ENCODE measurements at regions not wholly inside any gene's neighbourhood (a gene's known extent, or its start where the extent isn't known, plus 50 kb on each side); places are given as distances from the start of the nearest gene placed in this dataset.

DNA sequence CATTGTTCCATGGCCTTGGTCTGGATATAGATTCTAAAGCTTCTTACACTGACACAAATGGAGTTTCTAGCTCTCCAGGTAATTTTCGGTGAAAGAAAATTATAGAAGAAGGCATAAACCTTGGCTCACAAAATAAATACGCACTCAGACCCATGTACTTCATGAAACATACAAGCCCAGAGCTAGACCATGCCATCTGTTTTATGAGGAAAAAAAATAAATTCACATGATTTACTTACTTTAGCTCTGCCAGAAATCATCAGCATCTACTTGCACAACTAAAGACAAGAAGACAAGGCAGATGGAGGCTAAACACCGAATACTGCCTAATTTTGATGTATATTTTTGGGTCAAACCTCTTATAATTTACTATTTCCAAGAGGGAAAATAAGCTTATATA lies 197.4 kb upstream of the KLF14 start:
- FAIRE-seq (no peak), DNase-seq (ENCODE audit: insufficient read length, low spot score) (no peak)
- no peak for TF ChIP-seq SPI1 (IDR thresholded peaks at IDR 0.05; ENCODE audit: low read depth, low read length)
- no peak for TF ChIP-seq PAX5 (IDR thresholded peaks at IDR 0.05; ENCODE audit: insufficient read depth, low read length, severe bottlenecking)
- no peak for TF ChIP-seq TAF1 (IDR thresholded peaks at IDR 0.05; ENCODE audit: low read depth, low read length)
- 0 out of 2 replicates have a peak, but pooled peaks have one; percentile 12 for TF ChIP-seq POLR2AphosphoS5 (IDR thresholded peaks at IDR 0.05; ENCODE audit: low read depth, low read length)

DNA sequence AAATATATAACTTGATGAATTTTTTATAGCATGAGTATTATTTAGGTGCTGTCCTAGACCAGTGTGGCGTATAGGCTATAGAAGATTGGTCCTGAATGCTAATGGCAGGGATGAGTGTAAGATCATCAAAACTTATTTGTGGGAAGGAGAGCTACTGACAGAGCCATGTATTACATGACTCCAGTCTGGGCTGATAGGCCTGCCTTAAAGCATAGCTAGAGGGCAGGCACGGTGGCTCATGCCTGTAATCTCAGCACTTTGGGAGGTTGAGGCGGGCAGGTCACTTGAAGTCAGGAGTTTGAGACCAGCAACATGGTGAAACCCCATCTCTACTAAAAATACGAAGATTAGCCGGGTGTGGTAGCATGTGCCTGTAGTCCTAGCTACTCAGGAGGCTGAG lies 198.1 kb upstream of the KLF14 start:
- FAIRE-seq, result no peak
- TF ChIP-seq POU2F2 (IDR thresholded peaks at IDR 0.05; ENCODE audit: low read depth, low read length) (no peak), POLR2AphosphoS5 (IDR thresholded peaks at IDR 0.05; ENCODE audit: low read depth, low read length) (no peak; the same call in 1 of the 2 replicates), SPI1 (IDR thresholded peaks at IDR 0.05; ENCODE audit: low read depth, low read length) (no peak), TAF1 (IDR thresholded peaks at IDR 0.05; ENCODE audit: low read depth, low read length) (no peak), POLR2A (IDR thresholded peaks at IDR 0.05; ENCODE audit: low read depth, low read length) (no peak; the same call in 1 of the 2 replicates), PAX5 (IDR thresholded peaks at IDR 0.05; ENCODE audit: insufficient read depth, low read length, severe bottlenecking) (no peak)
- no peak for DNase-seq (ENCODE audit: insufficient read length, low spot score)

DNA sequence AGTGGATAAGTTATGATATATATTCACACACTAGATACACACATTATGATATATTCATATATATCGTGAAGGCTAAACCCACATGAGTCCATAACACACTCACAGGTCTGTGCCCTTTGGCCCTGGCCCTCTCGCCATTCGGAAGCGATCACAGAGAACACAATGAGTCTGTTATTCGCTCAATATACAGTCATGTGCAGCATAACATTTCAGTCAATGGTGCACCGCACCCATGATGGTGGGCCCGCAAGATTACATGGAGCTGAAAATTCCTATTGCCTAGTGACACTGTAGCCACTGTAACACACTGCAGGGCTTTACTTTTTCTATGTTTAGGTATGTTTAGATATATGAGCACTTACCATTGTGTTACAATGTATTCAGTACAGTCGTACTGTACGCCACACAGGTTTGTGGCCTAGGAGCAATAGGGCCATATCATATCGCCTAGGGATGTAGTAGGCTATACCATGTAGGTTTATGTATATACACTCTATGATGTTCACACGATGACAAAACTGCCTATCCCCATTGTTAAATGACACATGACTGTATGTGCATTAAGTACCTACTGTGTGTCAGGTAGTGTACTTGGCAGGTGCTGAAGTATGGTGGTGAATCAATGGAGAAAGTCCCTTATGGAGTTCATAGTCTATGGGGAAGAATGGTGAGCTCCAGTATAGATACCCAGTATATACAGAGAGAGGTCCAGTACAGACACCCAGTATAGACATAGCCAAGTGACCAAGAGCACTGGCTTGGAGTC lies 198.8 kb upstream of the KLF14 start:
- FAIRE-seq (no peak), DNase-seq (ENCODE audit: insufficient read length, low spot score) (no peak)

DNA sequence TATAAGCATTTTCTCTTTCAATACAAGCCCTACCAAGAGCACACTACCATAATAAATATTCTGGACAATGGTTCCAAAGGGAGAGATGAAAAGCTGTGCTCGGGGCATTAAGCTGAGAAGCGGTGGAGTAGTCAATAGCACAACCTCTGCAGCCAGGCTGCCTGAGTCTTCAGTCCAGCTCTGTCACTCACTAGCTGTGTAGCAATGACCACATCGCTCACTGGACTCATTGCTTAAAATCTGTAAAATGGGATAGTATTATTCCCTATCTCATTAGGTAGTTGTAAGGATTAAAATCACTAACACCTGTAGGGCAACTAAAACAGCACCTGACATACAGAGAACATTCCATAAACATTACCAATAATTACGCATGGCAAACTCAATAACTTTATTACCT lies 199.9 kb upstream of the KLF14 start:
- FAIRE-seq (no peak), DNase-seq (ENCODE audit: insufficient read length, low spot score) (no peak)
- TF ChIP-seq POLR2AphosphoS5 (IDR thresholded peaks at IDR 0.05; ENCODE audit: low read depth, low read length), result peak; percentile 70; the same call in 1 of the 2 replicates
- no peak for TF ChIP-seq POU2F2 (IDR thresholded peaks at IDR 0.05; ENCODE audit: low read depth, low read length)
- peak; percentile 26; the same call in 1 of the 2 replicates for TF ChIP-seq POLR2A (IDR thresholded peaks at IDR 0.05; ENCODE audit: low read depth, low read length)

More for the DNA sequence above, 198.8 kb upstream of the KLF14 start:
- TF ChIP-seq POLR2A (IDR thresholded peaks at IDR 0.05; ENCODE audit: low read depth, low read length) (peak; percentile 65), PAX5 (IDR thresholded peaks at IDR 0.05; ENCODE audit: insufficient read depth, low read length, severe bottlenecking) (no peak), SPI1 (IDR thresholded peaks at IDR 0.05; ENCODE audit: low read depth, low read length) (no peak), POU2F2 (IDR thresholded peaks at IDR 0.05; ENCODE audit: low read depth, low read length) (no peak), TAF1 (IDR thresholded peaks at IDR 0.05; ENCODE audit: low read depth, low read length) (no peak), POLR2AphosphoS5 (IDR thresholded peaks at IDR 0.05; ENCODE audit: low read depth, low read length) (peak; percentile 52)

DNA sequence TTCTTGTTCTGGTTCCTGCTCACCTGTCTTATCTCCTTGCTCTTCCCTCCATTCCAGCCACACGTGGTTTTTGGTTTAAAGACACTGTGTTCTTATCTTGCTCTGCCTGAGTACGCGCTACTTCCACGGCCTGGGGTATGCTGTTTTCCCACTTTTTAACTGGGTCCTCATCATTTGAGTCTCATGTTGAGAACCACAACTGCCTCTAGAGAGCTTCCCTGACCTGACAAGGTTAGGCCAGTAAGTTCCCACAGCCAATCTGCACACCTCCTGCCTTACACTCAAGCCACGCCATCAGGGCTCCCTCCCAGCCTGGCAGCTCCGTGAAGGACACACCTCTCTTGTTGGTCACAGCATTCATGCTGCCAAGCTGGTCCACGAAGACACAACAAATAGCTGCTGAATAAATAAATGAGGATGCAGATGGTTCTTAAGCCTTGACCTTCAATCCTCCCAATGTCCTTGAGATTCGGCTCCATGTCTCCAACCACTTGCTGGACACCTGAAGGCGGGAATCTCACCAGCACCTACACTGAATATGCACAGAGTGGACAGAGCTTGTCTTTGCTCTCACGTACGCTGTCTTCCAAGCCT lies 201.7 kb upstream of the KLF14 start:
- TF ChIP-seq SPI1 (IDR thresholded peaks at IDR 0.05; ENCODE audit: low read depth, low read length) (no peak), POU2F2 (IDR thresholded peaks at IDR 0.05; ENCODE audit: low read depth, low read length) (no peak), POLR2AphosphoS5 (IDR thresholded peaks at IDR 0.05; ENCODE audit: low read depth, low read length) (peak; percentile 81; the same call in 1 of the 2 replicates), PAX5 (IDR thresholded peaks at IDR 0.05; ENCODE audit: insufficient read depth, low read length, severe bottlenecking) (no peak), TAF1 (IDR thresholded peaks at IDR 0.05; ENCODE audit: low read depth, low read length) (no peak), POLR2A (IDR thresholded peaks at IDR 0.05; ENCODE audit: low read depth, low read length) (peak; percentile 34; the same call in 1 of the 2 replicates)
- DNase-seq (ENCODE audit: insufficient read length, low spot score), result no peak
- FAIRE-seq, result no peak

DNA sequence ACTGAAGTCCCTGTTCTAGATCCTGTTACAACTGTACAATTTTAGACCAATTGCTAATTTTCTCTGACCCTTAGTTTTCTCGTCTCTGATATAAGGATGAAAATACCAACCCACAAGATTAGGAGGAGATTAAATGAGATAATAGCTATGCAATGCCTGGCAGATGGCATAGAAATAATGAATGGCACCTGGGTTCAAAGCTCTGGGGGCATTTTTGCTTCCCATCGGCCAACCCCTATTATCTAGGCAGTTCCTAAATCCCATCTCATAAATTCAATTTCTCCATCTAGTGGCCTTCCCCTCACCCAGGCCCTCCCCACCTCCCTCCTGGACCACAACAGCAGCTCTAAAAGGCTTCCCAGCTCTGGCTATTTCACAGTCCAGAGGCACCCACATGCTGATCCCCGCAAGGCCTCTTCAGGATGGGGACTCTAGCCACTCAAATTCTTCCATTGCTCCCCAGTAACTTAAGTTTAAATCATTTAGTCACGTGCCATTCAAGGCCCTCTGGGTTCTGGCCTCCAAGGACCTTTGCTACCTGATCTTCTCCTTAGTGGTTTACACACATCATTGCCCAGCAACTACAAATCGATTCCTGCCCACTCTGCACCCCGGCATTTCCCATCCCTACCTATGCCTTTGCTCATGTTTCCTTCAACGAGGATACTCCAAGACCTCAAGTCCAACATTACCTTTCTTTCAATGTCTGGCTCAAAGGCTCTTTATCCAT lies 202.4 kb upstream of the KLF14 start:
- FAIRE-seq, result no peak
- TF ChIP-seq PAX5 (IDR thresholded peaks at IDR 0.05; ENCODE audit: insufficient read depth, low read length, severe bottlenecking) (no peak), POLR2A (IDR thresholded peaks at IDR 0.05; ENCODE audit: low read depth, low read length) (peak; percentile 49), POLR2AphosphoS5 (IDR thresholded peaks at IDR 0.05; ENCODE audit: low read depth, low read length) (peak; percentile 66)
- DNase-seq (ENCODE audit: insufficient read length, low spot score), result no peak

DNA sequence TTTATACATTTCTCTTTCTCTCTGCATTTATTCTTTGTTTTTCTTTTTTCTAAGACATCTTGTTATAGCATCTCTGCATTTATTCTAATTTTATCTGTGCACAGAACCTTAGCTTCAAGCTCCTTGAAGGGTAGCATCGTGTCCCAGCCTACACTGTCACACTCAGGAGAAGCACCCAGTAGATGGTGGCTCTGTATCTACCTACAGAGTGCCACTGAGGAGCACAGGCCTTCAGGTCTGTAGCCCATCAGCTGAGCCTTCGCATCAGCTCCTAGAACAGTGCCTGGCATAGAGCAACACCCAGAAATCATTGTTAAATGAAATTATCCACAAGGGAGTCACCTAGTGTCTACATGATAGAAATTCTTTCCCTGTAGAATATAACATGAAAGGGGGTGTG lies 203.0 kb upstream of the KLF14 start:
- FAIRE-seq (no peak), DNase-seq (ENCODE audit: insufficient read length, low spot score) (no peak)
- peak; percentile 62 for TF ChIP-seq POLR2AphosphoS5 (IDR thresholded peaks at IDR 0.05; ENCODE audit: low read depth, low read length)
- TF ChIP-seq POU2F2 (IDR thresholded peaks at IDR 0.05; ENCODE audit: low read depth, low read length), result no peak

DNA sequence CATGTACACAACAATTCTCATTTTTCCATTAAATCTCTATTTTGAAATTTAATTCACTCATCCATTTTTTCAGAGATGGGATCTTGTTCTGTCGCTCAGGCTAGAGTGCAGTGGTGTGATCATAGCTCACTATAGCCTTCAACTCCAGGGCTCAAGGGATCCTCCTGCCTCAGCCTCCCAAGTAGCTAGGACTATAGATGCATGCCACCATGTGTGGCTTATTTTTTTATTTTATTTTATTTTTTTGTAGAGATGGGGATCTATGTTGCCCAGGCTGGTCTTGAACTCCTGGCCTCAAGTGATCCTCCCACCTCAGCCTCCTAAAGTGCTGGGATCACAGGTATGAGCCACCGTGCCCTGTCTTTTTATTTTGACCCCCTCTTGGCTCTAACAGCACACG lies 203.8 kb upstream of the KLF14 start:
- no peak for TF ChIP-seq SPI1 (IDR thresholded peaks at IDR 0.05; ENCODE audit: low read depth, low read length)
- TF ChIP-seq POLR2A (IDR thresholded peaks at IDR 0.05; ENCODE audit: low read depth, low read length), result peak; percentile 17; the same call in 1 of the 2 replicates
- FAIRE-seq (no peak), DNase-seq (ENCODE audit: insufficient read length, low spot score) (no peak)

DNA sequence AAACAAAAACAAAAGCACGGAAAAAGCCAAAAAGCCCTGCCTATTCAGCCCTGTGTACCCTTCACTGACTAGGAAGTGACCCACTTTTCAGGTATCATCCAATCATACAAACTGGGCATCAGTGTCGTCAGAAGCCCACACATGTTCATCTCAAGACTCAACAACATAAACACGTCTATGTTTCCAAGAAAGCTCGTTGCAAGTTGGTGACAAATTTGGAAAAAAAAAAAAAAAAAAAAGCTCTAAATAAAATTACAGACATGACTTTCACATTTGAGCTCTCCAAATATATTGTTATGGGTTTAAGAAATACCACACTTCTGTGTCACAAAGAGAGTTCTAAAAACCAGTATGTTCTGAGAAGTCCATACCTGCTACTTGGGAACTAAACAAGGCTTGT lies 204.7 kb upstream of the KLF14 start:
- DNase-seq (ENCODE audit: insufficient read length, low spot score) (no peak), FAIRE-seq (no peak)
- TF ChIP-seq SPI1 (IDR thresholded peaks at IDR 0.05; ENCODE audit: low read depth, low read length) (no peak), TAF1 (IDR thresholded peaks at IDR 0.05; ENCODE audit: low read depth, low read length) (no peak), POLR2AphosphoS5 (IDR thresholded peaks at IDR 0.05; ENCODE audit: low read depth, low read length) (no peak), POU2F2 (IDR thresholded peaks at IDR 0.05; ENCODE audit: low read depth, low read length) (no peak)
